Ascending aorta (tissue), 2 donors: ENCODE measurements at regions not wholly inside any gene's neighbourhood (a gene's known extent, or its start where the extent isn't known, plus 50 kb on each side); places are given as distances from the start of the nearest gene placed in this dataset.
"Not testable (repeated sequence)": the region's sequence is repeated elsewhere in the genome, so short reads cannot be mapped to it uniquely, and the experiment has no call there.

Experiments
- DNase-seq, 2 donors: peaks; one replicate each; pipeline ENCODE4 v3.0.0-alpha.2; 2019; ENCODE audit warnings: low spot score in 2 of 2
- H3K27ac ChIP-seq, 2 donors: fragments of 200-600 bp; sonication (generic); one replicate each; pipeline ENCODE4 v1.5.1; 2016 to 2017; ENCODE audit warnings: mild to moderate bottlenecking in 1 of 2
- H3K27me3 ChIP-seq: fragments of 200-600 bp; sonication (generic); one replicate; pipeline ENCODE4 v1.5.1; 2017
- H3K36me3 ChIP-seq, 2 donors: fragments of 200-600 bp; sonication (generic); one replicate each; pipeline ENCODE4 v1.5.1; 2016
- H3K4me1 ChIP-seq, 2 donors: fragments of 200-600 bp; sonication (generic); one replicate each; pipeline ENCODE4 v1.5.1; 2016 to 2017; ENCODE audit warnings: mild to moderate bottlenecking in 1 of 2
- H3K4me3 ChIP-seq, 2 donors: fragments of 200-600 bp; sonication (generic); one replicate each; pipeline ENCODE4 v1.5.1; 2016 to 2017; ENCODE audit warnings: mild to moderate bottlenecking in 1 of 2
- H3K9me3 ChIP-seq, 2 donors: fragments of 200-600 bp; sonication (generic); one replicate each; pipeline ENCODE4 v1.5.1; 2016
- CTCF ChIP-seq, 3 experiments: fragments of 200-600 bp in 2 of 3; fragments of 450-650 bp in 1 of 3; sonication (generic) in 2 of 3; IDR thresholded peaks; one replicate each; pipeline ENCODE4 v1.5.1; 2016 to 2019; ENCODE audit warnings: antibody characterized with exemption in 3 of 3, mild to moderate bottlenecking in 1 of 3, moderate library complexity in 1 of 3
- intact Hi-C: fragments of 100-400 bp; cut with DNase I; formaldehyde crosslinking; loops from one replicate; pipeline ENCODE4 v1.15.1; 2023

GRCh38 chr6:168376811-168377483 is 57.4 kb upstream of the DACT2 start:
- Histone ChIP-seq H3K4me1 (peaks cover 0 to 8% of the 10 kb centered on the region in 2 donors), H3K9me3 (no peaks in the 10 kb centered on the region), H3K27me3 (no peaks in the 10 kb centered on the region), H3K36me3 (no peaks in the 10 kb centered on the region), H3K4me3 (no peak overlapping the region), H3K27ac (no peak overlapping the region)
- no peak for TF ChIP-seq CTCF (IDR thresholded peaks at IDR 0.05)
- intact Hi-C loops, result loop anchor here (10.0 kb wide), 1 partner anchor 378 kb away; no protein-coding TSS in a partner anchor
- no peak for DNase-seq

- TF ChIP-seq CTCF (IDR thresholded peaks at IDR 0.05), result no peak
- Histone ChIP-seq H3K36me3 (no peaks in the 10 kb centered on the region), H3K4me3 (peak overlapping the region in 1 of 2 donors; percentile 25), H3K27ac (no peak overlapping the region), H3K9me3 (no peaks in the 10 kb centered on the region), H3K27me3 (no peaks in the 10 kb centered on the region), H3K4me1 (peaks cover 0 to 8% of the 10 kb centered on the region in 2 donors)
- DNase-seq, result no peak
- intact Hi-C loops, result loop anchor here (10.0 kb wide), 1 partner anchor 377 kb away; no protein-coding TSS in a partner anchor
These were observed 57.9 kb upstream of the DACT2 start for GRCh38 chr6:168377484-168377855.

GRCh38 chr6:168377856-168378832 is 58.6 kb upstream of the DACT2 start:
- Histone ChIP-seq H3K9me3 (no peaks in the 10 kb centered on the region), H3K36me3 (no peaks in the 10 kb centered on the region), H3K4me1 (peaks cover 0 to 8% of the 10 kb centered on the region in 2 donors), H3K27me3 (no peaks in the 10 kb centered on the region), H3K4me3 (peak overlapping the region in 1 of 2 donors; percentile 25), H3K27ac (no peak overlapping the region)
- DNase-seq, result no peak
- TF ChIP-seq CTCF (IDR thresholded peaks at IDR 0.05), result no peak
- intact Hi-C loops, result loop anchor here (10.0 kb wide), 1 partner anchor 377 kb away; no protein-coding TSS in a partner anchor

- H3K4me1 ChIP-seq, H3K27me3 ChIP-seq, H3K9me3 ChIP-seq, H3K27ac ChIP-seq, H3K36me3 ChIP-seq, DNase-seq, H3K4me3 ChIP-seq: not testable (repeated sequence)
- intact Hi-C loops, result loop anchor here (10.0 kb wide), 1 partner anchor 375 kb away; no protein-coding TSS in a partner anchor
These were observed 60.0 kb upstream of the DACT2 start for GRCh38 chr6:168379579-168379978.

- peaks cover 0 to 12% of the 10 kb centered on the region in 2 donors for H3K4me1 ChIP-seq
- intact Hi-C loops, result loop anchor here (5.0 kb wide), 2 partner anchors 72 to 147 kb away; no protein-coding TSS in a partner anchor
- H3K9me3 ChIP-seq, H3K36me3 ChIP-seq, H3K4me3 ChIP-seq, H3K27me3 ChIP-seq, H3K27ac ChIP-seq, DNase-seq: not testable (repeated sequence)
These were observed 60.6 kb upstream of the SMOC2 start for GRCh38 chr6:168380166-168380955.

- intact Hi-C loops, result loop anchor here (5.0 kb wide), 2 partner anchors 71 to 146 kb away; no protein-coding TSS in a partner anchor
- no peak for DNase-seq
- TF ChIP-seq CTCF (IDR thresholded peaks at IDR 0.05), result no peak
- Histone ChIP-seq H3K4me1 (peaks cover 0 to 18% of the 10 kb centered on the region in 2 donors), H3K27me3 (no peaks in the 10 kb centered on the region), H3K27ac (no peak overlapping the region), H3K4me3 (no peak overlapping the region), H3K36me3 (no peaks in the 10 kb centered on the region), H3K9me3 (no peaks in the 10 kb centered on the region)
These were observed 59.9 kb upstream of the SMOC2 start for GRCh38 chr6:168380956-168381605.
